HepG2 (cell line): ENCODE measurements at regions not wholly inside any gene's neighbourhood (a gene's known extent, or its start where the extent isn't known, plus 50 kb on each side); places are given as distances from the start of the nearest gene placed in this dataset.

Experiments
- MED8 ChIP-seq: sonication (generic); formaldehyde crosslinking; IDR thresholded peaks from 2 replicates; pipeline ENCODE4 v1.8.1; 2023; ENCODE audit warnings: mild to moderate bottlenecking, missing genetic modification reagents; ENCODE audit not compliant: insufficient replicate concordance
- ZNF24 ChIP-seq: fragments of 450-650 bp; IDR thresholded peaks from 2 replicates; pipeline ENCODE4 v1.6.1; 2017; ENCODE audit warnings: antibody characterized with exemption, mild to moderate bottlenecking

- TF ChIP-seq MED8 (CRISPR knock-in tag) (no peak), ZNF24 (no peak)
Measured at GRCh38 chr9:78441396-78441795, 144.5 kb downstream of the PSAT1 start.
